GM19025 (cell line): ENCODE measurements at regions not wholly inside any gene's neighbourhood (a gene's known extent, or its start where the extent isn't known, plus 50 kb on each side); places are given as distances from the start of the nearest gene placed in this dataset.

Source experiments
- ATAC-seq: cut with Tn5 transposase; IDR thresholded peaks from one replicate; pipeline ENCODE4 v1.9.1; 2021; ENCODE audit warnings: mild to moderate bottlenecking, low read depth, moderate library complexity; ENCODE audit not compliant: unreplicated experiment

DNA sequence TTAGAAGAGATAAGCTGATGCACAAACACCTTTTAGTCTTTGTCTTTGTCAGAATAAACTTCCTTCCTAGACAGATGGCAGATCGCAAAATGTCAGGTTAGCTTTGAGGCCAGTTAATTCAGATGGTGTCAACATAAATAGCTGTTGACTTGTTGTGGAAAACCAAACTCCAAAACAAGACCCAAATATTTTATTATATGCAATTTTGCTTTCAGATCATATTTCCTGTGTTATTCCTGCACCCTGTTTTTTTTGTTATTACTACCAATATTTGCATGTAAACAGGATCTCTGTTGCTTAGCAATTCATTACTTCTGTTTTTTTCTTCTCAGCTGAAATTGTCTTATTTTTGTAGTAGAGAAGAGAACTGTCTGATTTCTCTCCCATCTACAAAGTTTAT lies 316.0 kb downstream of the ETS1 start:
- ATAC-seq: no peak

DNA sequence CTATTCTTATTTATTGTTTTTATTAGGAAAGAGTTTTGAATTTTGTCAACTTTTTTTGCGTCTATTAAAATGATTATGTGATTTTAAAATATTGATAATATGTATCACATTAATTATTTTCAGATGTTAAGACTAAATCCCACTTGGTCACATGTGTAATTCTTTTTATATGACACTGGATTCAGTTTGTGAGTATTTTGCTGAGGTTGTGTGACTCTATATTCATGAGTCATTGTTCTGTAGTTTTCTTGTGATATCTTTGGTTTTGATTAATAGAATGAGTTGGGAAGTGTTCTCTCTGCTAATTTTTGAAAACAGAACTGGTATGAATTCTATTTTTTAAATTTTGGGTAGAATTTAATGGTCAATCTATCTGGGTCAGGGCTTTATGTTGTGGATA lies 317.9 kb downstream of the ETS1 start:
- no peak for ATAC-seq

DNA sequence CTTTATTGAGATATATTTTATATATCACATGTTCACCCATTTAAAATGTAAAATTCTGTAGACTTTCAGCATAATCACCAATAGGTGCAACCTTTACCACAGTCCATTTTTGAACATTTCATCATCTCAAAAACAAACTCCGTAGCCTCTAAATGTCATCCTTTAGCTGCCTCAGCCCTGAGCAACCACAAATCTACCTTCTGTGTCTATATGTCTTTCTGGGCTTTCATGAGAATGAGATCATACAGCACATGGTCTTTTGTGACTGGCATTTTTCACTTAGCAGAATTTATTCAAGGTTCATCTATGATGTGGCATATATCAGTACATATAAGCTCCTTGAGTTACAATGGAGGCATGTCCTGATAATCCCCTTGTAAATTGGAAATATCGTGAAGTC lies 320.5 kb downstream of the ETS1 start:
- ATAC-seq: no peak

DNA sequence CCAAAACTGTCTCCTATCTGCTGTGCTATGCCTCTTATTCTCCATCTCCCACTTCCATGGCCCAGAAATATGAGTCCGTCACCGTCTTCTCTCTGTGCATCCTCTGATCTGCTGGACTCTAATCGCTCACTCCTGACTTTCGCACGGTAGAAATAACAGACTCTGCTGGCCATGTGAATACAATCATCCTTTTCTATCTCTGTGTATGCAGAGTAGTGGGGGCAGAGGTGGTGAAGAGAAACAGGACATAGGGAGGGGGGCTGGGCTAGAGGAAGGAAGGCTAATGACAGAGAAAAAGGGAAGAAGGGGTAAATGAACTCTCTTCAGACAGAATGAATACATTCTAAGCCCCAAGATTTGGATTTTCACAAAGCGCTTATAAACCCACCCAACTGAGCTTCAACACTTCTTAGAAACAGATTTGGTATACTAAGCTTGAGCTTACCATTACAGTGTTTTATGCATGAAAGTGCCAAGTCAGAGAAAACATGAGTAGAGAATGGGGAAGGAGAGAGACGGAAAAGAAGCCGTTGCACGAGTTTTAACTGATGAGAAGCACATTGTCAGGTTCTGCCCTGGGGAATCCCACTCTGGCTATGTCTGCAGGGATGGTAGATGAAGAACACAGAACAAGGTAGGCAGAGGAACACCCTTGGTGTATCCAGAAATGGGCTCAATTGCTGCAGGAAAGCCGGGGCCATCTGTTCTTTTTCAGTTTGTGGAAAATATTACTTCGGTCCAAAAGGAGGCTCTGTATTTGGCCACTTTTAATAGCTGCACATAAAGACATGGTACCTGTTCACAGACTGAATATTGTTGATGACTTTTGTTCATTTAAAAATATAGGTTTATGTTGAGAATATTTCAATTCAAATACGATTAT lies 324.7 kb downstream of the ETS1 start:
- ATAC-seq: no peak

DNA sequence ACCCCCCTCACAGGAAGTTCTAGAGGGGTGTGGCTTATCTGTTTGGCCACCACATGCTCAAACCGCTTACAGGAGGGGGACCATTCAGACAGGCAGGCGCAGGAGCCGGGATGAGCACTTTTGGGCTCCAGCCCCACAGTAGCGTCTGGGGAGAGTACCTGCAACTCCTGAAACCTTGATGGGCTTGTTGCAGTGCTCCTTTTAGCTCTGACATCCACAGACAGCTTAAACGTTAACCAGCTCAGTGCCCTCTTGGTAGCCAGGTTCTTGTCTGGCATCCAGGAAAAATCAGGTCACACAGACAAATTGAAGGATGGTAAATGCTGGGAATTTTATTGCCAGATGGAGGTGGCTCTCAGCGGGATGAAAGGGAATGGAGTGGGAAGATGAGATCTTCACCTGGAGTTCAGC lies 326.3 kb downstream of the ETS1 start:
- no peak for ATAC-seq

DNA sequence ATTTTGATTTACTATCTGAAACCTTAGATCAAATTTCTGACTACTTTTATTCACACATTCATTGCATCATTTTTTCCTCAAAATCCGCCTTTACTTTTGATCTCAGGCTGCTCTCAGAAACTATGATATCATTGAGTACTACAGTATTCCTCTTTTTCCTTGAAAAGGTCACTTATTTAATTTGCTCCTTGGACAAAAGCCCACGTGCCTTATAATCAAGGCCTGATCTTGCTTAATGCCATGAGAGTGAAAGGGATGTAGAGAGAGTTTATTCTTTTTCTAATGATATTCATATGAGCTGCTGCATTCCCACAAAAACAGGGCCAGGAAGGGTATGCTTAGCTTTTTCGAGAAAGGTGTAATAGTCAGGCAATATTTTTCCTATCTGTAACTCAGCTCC lies 327.0 kb downstream of the ETS1 start:
- ATAC-seq: no peak

DNA sequence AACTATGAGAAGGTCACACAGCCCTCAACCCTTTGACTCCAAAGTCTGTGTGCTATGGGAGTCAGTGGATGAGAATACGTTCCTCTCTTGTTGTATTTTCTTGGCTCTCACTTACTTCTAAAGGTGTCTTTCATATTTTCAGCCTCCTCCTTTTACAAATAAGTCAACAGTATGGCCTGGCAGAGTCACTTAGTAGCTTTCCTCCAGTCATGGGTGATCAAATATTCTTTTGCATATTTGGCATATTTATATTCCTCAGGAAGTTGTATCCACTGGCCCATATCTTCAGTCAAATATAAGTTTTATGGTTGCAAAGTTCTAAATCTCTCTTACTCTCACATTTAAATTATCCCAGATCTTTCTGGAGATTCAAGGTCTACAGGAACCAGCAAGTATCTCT lies 327.5 kb downstream of the ETS1 start:
- ATAC-seq: no peak

DNA sequence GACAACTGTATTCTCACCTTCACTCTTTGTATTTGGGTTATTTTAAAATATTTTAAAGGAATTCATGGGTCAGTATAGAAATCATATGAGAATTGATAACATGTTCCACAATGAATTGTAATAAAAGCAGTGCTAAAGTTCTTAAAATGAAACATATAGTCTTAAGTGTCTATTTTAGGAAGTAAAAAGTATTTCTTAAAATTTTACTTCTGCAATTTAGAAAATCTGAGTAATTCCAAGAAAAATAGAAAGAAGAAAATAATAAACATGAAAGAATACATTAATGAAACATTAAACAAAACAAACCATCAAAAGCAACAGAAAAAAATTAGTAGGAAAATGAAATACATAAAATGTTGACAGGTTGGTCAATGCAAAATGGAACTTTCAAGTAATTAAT lies 332.4 kb downstream of the ETS1 start:
- no peak for ATAC-seq

DNA sequence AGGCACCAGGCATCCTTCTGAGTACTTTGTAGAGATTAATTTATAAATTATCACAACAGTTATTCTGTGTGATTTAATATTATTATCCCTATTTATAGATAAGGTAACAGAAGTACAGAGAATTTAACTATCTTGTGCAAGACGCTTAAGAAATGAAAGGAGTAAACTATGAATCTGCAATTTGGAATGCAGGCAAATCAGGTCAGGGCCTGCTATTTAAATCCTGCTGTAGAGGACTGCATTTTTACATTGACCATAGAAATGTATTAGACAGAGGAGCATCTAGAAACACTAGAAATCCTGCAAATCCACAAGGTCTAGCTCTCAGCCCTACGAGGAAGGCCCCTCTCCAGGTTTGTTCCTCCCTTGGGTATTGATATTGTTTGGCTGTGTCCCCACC lies 336.2 kb downstream of the ETS1 start:
- no peak for ATAC-seq

DNA sequence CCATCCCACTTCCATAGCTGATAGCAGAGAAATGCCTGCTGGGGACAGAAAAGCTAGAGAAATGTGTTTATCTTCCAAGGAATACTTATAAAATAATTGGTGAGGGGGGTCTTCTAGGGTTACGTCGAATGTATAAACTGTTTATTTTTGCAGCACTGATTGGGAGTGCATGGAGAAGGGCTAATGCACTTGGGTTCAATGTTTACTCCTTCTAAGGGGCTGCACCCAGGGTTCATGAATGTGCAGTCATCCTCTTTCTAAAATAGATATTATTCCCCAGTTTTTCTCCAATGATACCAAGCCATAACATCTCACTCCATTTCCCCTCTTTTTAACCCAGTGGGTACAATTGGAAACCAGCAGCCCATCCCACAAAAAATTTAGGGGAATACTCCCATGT lies 336.9 kb downstream of the ETS1 start:
- ATAC-seq: no peak

DNA sequence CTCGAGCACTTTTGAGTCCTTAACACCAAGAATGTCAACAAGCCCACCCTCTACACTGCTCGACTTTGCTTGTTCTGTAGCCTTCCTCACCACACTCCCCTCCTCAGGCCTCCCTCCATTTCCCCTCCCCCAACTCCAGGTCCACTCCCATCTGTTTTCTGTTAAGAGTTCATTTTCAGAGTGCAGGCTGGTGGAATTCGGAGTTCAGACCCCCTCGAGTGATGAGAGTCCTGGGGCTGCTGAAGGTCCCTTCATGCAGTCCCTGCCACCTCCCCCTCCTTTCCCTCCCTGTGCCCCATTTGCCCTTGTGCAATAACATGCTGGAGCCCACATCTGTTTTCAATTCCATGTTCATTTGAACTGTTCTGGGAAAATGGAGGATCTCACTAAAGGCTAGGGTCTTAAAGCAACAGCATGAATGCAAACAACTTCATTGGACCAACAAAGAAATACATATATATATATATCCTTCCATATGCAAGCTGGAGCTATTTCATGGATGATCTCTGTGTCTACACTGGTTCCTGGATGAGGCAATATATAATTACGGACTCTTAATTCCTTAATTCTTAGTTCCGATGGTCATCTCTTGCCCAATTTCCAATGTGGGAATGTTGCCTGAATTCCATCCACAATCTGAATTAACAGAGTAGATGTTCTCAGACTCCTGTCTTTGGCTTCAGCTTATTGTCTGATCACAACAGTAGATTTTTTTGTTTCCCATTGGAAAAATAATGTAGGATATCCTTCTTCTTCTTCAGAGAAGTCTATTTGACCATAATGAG lies 340.4 kb downstream of the ETS1 start:
- no peak for ATAC-seq

DNA sequence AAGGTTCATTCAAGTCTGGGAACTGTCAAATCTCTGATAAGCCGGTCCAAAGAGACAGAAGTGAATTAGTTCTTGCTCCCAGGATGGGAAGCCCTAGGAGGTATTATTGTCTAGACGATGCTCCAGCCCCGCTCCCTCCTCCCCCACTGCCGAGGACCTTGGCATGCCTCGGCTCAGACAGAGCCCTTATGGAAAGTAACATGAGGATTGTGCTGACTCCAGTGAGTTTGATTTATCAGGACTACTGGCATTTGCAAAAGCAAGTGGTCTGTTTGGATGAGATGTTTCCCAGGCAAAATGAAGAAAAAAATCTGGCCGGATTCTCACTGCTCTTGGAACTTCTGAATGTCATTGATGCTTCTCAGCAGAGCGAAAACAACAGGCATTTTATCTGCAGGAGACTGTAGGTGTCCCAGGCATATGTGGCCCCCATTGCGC lies 341.0 kb downstream of the ETS1 start:
- ATAC-seq: no peak

DNA sequence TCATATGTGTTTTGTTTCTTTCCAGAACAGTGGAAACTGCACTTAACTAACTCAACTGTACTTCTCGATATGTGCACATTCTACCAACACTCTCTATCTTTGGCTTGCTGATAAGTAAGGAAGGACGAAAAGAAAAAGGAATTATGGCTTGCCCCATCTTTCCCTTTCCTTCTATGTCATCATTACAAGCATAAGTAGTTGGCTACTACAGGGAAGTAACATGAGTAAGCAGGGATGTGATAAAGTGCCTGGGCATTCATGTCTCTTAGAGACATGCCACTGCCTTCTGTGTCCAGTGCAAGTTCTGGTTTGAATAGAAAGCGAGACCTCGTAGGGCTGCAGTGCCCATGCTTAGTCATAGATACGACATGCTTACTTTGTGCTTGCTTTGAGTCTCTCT lies 342.5 kb downstream of the ETS1 start:
- no peak for ATAC-seq

DNA sequence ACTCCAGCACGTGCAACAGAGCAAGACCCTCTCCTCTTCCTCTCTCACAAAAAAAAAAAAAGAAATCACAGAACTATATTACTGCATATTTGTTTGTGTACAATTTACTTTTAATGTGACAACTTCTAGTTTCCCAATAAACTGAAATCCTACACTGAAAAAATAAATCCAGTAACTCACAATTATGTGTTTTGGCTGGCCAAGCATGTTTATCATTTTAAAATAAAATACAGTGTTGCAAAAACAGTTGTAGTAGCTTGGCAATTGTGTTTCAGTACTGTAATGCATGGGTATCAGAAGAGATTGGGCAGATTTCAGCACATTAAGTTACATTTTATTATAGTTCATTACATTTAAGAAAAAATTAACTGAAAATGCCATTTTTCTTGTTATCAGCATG lies 344.9 kb downstream of the ETS1 start:
- ATAC-seq: no peak

DNA sequence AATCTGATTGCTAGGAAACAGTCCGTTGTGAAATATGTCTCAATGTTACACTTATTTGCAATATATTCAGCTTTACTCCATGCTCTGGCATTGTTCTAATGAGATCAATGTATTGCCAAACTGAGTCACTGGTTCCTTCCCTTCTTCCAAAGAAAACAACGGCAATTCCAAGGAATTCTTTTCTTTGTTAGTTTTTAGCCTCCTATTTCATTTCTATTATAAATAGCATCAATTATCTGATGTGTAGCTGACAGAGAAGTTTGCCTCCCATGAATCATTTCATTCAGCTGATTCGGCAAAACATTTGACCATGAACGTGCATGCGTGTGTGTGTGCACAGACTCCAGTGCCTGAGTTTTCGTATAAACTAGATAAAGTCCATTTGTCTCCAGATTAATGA lies 346.8 kb downstream of the ETS1 start:
- no peak for ATAC-seq

DNA sequence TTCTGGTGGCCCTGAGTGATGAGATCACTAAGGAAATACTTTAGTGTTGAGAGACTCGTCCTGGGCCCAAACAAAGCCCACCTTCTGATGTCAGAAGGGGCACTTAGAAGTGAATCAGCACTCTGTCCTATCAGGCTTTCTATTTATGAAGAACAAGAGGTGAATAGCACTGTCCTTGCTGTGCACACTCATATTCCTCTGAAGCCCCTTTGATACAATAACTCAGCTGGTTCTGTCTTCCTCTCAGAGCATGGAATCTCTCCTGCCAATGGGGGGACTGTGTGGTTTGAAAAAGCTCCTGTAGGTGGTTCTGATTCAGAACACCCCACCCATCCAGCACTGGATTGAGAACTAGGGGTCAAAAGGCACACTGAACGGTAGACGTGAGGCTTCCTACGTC lies 348.1 kb downstream of the ETS1 start:
- ATAC-seq: no peak

DNA sequence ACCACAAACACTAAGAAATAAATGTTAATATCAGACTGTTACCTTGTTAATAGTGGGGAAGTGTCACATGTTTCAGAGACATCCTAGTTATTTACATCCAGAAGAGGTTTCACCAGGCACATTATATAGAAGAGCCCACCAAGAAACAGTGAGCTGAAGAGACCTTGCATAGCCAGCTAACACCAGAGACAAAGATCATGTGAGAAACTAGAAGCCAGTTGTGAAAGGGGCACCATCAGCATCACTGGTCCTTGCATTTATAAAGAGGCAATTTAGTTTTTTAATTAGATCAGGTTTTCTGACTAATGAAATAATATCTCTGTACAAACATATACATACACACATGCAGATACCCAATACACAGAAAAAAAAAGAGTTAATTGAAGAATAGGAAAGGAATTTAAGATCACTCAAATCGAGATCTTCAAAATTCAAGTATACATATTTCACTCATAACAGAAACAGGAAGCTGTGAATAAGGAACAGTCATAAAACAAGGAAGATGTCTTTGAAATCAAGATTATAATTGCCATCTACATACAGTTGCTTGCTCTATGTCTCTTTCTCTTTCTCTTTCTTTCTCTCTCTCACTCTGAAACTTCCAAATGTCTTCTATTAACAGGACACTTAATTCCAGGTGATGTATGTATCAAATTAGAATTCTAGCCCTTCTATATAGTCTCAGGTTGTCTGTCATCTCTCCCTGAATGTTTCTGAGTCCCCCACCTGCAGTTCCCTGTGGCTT lies 348.7 kb downstream of the ETS1 start:
- ATAC-seq: no peak

DNA sequence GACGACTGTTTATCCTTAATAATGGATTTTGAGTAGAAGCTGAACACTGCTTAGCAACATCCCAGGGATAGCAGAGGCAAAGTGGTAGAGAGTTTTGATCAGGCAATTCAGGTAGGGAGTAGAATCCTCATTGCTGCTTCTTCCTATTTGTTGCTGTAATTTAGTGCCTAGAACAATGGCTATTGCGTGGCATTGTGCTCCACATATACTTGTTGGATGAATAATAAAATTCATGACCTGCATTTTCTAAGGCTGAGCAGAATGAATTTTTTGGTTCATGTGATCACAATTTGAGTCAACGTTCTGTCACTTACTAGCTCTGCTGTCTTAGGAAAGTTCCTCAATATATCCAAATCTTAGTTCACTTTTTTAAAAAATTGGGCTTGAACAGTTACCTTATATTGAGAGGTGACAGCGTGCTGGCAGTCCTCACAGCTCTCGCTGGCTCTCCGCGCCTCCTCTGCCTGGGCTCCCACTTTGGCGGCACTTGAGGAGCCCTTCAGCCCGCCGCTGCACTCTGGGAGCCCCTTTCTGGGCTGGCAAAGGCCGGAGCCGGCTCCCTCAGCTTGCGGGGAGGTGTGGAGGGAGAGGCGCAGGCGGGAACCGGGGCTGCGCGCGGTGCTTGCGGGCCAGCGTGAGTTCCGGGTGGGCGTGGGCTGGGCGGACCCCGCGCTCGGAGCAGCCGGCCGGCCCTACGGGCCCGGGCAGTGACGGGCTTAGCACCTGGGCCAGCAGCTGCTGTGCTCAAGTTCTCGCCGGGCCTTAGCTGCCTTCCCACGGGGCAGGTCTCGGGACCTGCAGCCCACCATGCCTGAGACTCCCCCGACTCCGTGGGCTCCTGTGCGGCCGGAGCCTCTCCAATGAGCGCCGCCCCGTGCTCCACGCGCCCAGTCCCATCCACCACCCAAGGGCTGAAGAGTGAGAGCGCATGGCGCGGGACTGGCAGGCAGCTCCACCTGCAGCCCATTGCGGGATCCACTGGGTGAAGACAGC lies 350.6 kb downstream of the ETS1 start:
- no peak for ATAC-seq

DNA sequence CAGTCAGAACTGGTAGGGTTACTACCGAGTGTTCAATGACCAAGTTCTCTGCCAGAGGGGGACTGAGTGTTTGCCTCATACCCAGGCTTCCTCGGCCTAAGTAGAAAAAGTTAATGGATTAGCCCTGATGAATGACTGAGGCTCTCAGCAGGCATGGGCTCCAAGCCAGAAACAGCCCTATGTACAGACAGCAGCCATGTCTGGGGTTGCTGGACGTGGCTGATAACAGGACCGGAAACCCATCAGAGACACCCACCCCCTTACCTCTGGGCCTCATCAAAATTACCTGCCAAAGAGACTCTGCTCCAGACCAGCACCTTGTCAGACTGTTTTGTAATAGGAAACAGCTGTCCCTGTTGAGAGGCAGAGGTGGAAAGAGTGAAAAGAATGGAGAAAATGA lies 351.4 kb downstream of the ETS1 start:
- ATAC-seq: no peak

DNA sequence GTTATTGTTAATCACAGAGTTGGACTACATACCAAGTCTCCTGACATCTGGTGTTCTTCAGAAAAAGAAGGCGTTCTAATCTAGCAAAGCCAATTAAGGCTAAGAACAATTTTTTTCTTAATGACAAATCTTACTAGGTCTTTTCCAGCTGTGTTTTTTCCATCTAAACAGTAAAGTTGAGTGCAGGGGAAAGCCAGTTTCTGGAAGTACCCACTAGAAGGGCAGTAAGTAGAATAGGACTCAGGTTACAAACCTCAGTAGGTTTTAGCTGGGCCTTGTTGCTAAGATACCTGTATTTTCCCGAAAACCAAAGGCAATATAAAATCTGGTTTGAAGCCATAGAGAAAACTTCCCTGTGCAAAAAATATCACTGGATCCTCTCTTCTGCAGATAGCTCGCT lies 351.9 kb downstream of the ETS1 start:
- no peak for ATAC-seq
